GM19397 (cell line): ENCODE measurements at regions not wholly inside any gene's neighbourhood (a gene's known extent, or its start where the extent isn't known, plus 50 kb on each side); places are given as distances from the start of the nearest gene placed in this dataset.
A peak's percentile ranks its signal among the peaks of the same experiment; 100 is the strongest.

Experiments
- ATAC-seq: cut with Tn5 transposase; IDR thresholded peaks from one replicate; pipeline ENCODE4 v1.9.1; 2021; ENCODE audit warnings: mild to moderate bottlenecking, moderate library complexity; ENCODE audit not compliant: unreplicated experiment

- no peak for ATAC-seq
Measured at GRCh38 chr5:158084292-158084691, 225.3 kb upstream of the CLINT1 start.

DNA sequence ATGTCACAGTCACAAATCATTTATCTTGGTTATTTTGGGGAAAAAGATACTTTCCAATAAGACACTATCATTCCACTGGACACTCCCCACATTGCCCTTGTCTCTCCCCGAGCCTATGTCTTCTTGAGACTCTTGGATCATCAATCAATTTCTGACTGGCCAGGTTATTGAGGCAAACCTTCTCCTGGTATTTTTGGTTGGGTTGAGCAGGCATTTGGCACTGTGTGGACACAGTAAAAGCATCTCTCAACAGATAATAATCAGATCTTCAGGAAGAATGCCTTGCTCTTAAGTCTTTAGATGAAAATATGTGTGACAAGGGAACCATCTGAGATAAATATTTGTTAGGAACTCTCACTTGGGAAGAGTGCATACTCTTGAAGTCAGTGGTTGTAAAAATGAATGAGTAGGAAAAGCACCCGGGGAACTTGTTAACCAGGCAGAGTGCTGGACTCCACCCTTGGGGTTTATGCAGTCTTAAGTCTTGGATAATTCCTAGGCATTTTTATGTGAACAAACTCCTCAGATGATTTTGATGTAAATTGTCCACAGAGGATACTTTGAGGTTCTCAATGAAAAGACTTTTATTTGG is 223.8 kb upstream of the CLINT1 start:
- no peak for ATAC-seq

GRCh38 chr5:158080112-158080511 is 221.2 kb upstream of the CLINT1 start:
- ATAC-seq: no peak

- ATAC-seq: no peak
Measured at GRCh38 chr5:158079097-158079496, 220.2 kb upstream of the CLINT1 start.

DNA sequence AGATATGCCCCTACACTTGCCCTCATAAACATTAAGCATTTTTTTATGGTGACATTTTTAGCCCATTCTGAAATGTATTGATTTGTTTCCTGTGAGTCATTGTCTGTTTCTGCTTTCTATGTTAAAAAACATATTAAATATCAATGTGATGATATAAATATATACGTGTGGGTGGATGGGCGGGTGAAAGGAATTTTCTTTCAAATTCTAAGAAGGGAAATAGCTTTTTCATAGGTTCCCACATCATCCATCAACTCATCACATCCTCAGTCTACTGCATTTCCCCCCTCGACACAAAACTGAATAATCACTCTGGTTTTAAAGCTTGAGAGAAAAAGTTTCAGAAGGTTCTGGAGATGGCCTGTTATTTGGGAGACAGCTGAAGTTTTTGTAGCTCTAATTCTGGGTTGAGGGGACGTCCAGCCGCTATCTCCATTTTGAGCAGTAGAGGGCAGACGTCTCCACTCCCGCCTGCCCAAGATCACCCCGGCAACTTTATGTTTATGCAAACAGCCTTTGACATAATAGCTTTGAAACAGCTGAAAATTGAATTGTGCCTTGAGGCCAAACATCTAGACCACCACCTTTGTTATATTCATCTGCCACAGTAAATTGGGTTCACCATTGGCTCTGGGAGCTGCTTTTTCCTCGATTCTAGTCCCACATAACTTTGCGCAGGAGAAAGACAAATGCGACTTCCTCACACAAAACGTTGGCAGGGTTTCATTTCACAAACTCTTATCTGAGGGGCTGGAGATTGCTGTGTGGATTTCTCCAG is 216.2 kb upstream of the CLINT1 start:
- ATAC-seq: peak; percentile 66

DNA sequence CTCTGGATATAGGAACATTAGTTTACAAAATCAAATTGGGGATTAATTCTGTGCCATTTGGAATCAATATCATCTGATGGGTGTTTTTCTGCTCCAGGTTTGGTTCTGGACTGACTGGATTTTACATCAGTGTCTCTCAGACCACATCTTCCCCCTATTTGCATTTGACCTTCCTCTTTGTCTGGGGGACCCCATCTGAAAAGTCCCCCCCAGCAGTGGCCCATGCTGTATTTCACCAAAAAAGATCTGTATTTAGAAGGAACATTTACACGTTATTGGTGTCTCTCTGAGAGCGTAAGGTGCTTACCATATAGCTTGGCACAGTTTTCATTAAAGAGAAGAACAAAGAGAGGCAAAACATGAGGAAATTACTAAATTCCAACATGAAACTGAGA is 215.6 kb upstream of the CLINT1 start:
- ATAC-seq: no peak

DNA sequence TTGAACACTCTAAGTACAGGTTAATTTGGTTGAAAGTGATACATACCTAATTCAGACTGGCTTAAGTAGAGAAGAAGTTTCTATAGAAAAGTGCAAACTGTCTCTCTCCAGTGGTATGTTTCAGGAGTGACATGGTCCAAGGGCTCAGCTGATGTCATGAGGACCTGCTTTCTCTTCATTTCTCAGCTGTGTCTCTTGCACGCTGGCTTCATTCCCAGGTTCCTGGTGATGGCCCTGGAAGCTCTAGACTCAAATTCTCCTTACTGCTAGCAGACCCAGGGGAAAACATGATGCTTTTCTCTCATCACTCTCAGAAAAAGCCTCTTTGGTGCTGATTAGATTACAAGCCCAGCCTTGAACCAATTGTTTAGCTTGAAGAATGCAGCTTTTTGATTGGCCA is 211.9 kb upstream of the CLINT1 start:
- ATAC-seq: no peak

DNA sequence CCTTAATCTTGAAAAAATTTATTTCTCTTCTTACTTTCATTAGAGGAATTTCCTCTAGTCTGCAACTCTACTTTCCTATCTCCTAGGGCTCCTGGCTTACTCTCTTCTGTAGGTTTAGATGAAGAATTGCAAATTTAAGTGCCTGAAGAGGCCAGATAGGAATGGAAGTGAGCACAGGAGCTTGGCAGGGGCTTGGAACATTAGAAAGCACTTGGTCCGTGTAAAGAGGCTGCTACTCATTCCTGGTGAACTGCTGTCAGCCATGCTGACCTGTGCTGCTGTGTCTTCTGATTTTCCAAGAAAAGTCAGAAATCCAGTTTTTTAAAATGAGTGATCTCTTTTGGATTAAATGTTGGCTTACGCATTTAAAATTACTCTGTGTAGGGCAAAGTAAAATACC is 210.9 kb upstream of the CLINT1 start:
- no peak for ATAC-seq

GRCh38 chr5:158068964-158069363 is 210.0 kb upstream of the CLINT1 start:
- ATAC-seq: no peak

- ATAC-seq: no peak
Measured at GRCh38 chr5:158066076-158066475, 207.1 kb upstream of the CLINT1 start.

DNA sequence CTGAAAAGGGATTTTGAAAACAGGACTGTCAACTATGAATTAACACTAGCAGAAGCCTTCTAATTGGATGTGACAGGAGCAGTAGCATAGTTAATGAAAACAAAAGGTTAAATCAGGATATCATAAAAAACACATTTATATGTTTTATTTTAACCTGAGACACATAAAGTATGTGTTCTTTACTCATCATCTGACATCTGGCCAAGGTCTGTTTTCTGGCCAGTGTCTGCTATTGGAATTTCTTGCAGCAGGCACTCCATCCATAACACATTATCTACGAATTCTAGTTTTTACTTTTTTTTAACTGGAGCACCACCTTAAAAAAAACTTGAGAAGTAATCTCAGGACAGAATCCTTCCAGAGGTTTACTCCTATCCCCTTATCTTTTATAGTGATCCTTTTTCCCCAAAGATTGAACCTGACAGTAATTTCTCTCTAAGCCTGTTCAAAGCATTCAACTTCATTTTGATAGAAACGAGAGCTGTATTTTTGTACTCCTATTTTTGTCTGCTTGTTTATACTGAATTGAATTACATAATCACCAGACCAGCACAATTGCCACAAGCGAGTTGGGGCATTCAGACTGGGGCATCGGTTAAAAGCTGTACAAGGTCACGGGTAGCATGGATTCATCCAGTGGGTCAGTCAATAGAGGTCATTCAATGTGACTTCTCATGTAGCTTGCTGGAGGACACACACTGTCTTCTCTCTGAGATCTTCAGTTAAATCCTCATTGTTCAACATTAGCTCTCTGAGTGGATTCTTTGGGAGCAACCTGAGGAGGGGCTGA is 205.6 kb upstream of the CLINT1 start:
- no peak for ATAC-seq

DNA sequence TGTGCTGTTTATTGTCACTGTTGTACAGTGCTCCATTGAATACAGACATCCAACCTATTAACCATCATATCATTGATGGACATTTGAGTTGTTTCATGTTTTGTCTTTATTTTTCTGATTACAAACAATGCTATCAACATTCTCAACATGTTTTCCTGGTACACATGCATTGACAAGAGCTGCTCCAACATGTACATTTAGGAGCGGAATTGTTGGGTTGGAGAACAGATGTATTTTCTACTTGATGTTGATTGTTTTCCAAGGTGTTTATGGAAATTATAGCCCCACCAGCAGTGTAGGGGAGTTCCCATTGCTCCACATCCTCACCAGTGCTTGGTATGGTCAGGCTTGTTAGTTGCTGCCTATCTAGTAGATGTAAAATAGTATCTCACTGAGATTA is 204.1 kb upstream of the CLINT1 start:
- ATAC-seq: no peak

DNA sequence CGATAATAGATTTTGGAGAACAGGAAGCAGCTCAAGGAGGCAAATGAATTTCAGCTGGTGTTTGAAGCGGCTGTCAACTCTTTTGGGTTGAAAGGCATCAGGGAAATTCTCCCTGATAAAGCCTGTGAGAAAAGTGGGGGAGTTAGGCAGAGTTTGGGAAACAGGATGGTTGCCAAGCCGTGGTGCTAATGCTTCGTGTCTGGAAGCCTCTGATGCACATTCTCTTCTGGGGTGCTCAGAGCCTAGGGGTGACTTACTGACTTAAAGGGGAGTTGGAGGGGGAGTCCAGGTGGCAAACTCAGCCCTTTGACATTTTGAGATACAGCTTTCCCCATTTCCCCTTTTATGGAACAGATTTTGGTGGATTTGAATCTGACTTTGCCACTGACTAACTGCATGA is 202.5 kb upstream of the CLINT1 start:
- ATAC-seq: no peak

DNA sequence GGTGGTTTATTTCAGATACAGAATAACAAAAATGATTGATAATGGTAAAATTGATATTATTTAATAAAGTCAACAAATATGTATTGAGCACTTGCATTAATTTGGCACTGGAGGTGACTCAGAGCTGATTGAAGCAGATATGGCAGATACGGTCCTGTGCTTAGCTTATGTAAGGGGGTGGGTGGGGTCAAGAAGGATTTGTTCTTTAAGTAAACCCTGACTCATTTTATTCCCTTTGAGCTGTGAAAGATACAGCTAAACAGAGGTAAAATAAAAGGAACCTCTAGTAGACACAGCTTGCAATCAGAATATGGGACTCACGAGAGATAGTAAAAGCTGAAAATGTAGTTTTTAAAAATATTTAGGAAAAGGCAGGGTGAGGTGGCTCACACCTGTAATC is 201.3 kb upstream of the CLINT1 start:
- no peak for ATAC-seq

GRCh38 chr5:158058208-158059120 is 199.5 kb upstream of the CLINT1 start:
- no peak for ATAC-seq

DNA sequence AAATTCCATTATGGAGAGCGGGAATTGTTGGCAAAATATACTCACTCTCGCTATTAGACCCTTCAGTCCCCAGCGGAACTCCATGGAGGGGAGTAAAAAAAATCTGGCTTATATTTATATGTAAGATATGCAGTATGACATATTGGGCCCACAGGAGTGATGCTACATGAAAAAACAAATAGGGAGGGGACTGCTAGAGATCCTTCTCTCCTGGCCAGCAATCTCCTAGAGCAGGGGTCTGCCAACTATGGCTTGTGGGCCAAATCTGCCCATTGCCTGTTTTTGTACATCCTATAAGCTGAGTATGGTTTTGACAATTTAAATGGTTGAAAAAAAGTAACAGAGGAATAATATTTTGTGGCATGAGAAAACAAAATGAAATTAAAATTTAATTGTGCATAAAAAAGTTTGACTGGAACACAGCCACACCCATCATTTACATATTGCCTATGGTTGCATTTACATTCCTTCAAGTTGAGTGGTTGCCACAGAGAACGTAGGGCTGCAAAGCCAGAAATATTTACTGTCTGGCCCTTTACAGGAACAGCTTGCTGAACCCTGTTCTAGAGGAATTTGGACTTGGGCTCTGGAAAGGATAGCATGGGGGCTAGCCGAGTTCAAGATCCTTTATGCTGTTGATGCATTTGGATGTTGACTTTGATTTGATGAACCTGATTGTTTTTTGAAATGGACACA is 197.3 kb upstream of the CLINT1 start:
- ATAC-seq: no peak

GRCh38 chr5:158055111-158055501 is 196.2 kb upstream of the CLINT1 start:
- no peak for ATAC-seq

DNA sequence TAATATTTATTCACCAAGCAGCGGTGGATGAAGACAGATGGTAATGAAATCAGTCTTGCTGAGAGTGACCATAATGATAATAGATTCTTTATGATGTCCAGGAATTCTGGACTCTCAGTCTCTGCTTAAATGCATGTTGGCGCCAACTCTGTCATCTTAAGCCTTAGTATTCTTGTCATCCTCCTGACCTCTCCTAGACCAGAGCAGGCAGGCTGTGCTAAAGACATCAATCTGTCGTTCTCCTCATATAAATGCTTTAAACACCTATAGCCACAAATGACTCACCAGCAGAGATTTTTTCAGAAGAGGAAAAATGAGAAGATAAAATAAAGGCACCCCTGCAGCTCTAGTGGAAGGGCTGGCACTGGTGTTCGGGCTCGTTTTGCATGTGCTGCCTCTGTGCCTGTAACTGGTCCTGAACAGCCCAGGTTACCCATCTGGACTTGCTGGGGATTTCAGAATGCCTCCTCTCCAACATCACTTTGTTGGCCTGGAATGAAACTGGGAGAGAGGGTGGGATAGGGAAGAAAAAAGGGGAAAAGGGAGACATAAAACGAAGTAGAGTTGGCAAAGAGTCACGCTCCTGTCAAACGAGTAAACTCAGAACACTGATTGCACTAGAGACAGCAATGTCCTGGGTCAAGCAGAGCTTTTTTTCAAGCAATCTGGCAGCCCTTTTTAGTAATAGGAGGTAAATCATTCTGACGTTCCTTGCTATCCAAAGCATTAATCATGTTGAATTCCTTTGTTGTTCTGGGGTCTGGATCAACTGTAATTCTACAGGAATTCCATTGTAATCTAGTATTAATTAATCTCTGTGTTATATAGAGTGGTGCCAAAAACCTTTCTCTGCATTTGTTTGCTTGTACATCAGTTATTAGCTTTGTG is 195.5 kb upstream of the CLINT1 start:
- ATAC-seq: no peak

GRCh38 chr5:158051036-158051435 is 192.1 kb upstream of the CLINT1 start:
- no peak for ATAC-seq
